ENCODE measurements at regions not wholly inside any gene's neighbourhood (a gene's known extent, or its start where the extent isn't known, plus 50 kb on each side); places are given as distances from the start of the nearest gene placed in this dataset.

DNA sequence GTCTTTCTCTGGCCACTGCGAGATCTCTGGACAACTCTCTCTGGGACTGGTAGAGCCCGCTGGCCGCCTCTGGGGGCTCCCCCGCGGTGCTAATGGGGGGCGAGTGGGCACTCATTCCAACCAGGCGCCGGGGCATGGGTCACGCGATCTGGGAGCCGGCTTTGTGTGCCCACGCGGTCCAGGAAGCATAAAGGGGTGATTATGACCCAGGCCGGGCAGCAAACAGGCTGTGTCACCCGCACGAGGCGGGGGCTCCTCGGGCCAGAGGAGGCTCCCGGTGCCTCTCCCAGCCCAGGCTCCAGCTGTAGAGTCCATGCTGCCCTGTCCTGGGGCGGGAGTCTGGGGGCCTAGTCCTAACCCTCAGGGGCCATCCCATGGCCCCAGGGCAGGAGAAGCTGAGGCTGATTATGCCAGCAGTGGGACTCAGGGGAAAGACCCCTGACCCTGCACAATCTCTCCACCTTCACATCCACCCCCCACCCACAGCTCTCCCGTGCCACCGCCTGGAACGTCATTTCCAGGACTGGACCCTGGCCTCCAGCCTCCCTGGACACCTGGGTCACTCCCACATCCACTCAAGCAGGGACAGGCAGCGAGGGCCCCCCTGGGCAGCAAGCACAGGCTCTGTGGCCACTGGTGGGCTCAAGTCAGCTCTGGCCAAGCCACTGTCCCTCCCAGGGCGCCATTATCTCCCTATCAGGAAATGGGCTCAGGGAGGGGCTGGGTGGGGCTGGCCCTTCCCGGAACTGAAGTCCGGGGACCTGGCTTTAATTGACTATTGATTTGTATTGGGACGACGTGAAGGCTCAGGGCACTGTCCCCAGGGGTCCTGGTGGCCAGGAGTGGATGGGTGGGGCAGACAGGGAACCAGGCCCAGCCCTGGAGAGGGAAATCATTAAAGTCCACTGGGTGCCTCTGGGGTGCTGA, 50.0 kb downstream of the PTPRS start:
- H3K4me1 ChIP-seq: peaks cover 5% of the 10 kb centered on the region
- peaks cover 3% of the 10 kb centered on the region for H3K79me2 ChIP-seq
- H3K36me3 ChIP-seq (ENCODE audit: control insufficient read depth, insufficient read depth, low read length): no peaks in the 10 kb centered on the region
- H3K27ac ChIP-seq: no peak overlapping the region
- H3K4me2 ChIP-seq (ENCODE audit: low read length): no peak overlapping the region
- H3K27me3 ChIP-seq (ENCODE audit: control insufficient read depth, insufficient read depth, low read length): no peaks in the 10 kb centered on the region
- H3K4me3 ChIP-seq (ENCODE audit: low read depth, low read length): no peak overlapping the region
- TF ChIP-seq, protein P1, sequence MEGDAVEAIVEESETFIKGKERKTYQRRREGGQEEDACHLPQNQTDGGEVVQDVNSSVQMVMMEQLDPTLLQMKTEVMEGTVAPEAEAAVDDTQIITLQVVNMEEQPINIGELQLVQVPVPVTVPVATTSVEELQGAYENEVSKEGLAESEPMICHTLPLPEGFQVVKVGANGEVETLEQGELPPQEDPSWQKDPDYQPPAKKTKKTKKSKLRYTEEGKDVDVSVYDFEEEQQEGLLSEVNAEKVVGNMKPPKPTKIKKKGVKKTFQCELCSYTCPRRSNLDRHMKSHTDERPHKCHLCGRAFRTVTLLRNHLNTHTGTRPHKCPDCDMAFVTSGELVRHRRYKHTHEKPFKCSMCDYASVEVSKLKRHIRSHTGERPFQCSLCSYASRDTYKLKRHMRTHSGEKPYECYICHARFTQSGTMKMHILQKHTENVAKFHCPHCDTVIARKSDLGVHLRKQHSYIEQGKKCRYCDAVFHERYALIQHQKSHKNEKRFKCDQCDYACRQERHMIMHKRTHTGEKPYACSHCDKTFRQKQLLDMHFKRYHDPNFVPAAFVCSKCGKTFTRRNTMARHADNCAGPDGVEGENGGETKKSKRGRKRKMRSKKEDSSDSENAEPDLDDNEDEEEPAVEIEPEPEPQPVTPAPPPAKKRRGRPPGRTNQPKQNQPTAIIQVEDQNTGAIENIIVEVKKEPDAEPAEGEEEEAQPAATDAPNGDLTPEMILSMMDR (IDR thresholded peaks at IDR 0.05): no peak
- no peak overlapping the region for H3K9ac ChIP-seq
- no peak overlapping the region for H2AFZ ChIP-seq
- H3K9me3 ChIP-seq (ENCODE audit: control insufficient read depth, low read length): no peaks in the 10 kb centered on the region

GRCh38 chr19:5289060-5289990, 51.3 kb downstream of the PTPRS start:
- Histone ChIP-seq H3K36me3 (ENCODE audit: control insufficient read depth, insufficient read depth, low read length) (no peaks in the 10 kb centered on the region), H2AFZ (no peak overlapping the region), H3K27ac (no peak overlapping the region), H3K27me3 (ENCODE audit: control insufficient read depth, insufficient read depth, low read length) (no peaks in the 10 kb centered on the region), H3K9ac (no peak overlapping the region), H3K79me2 (peaks cover 3% of the 10 kb centered on the region), H3K4me3 (ENCODE audit: low read depth, low read length) (no peak overlapping the region), H3K9me3 (ENCODE audit: control insufficient read depth, low read length) (no peaks in the 10 kb centered on the region), H3K4me1 (peaks cover 5% of the 10 kb centered on the region), H3K4me2 (ENCODE audit: low read length) (no peak overlapping the region)
- TF ChIP-seq, protein P1 (IDR thresholded peaks at IDR 0.05): no peak

GRCh38 chr19:5288347-5288739, 52.3 kb downstream of the PTPRS start:
- TF ChIP-seq, protein P1 (IDR thresholded peaks at IDR 0.05): no peak
- Histone ChIP-seq H3K4me1 (peaks cover 5% of the 10 kb centered on the region), H3K27me3 (ENCODE audit: control insufficient read depth, insufficient read depth, low read length) (no peaks in the 10 kb centered on the region), H3K27ac (no peak overlapping the region), H3K9me3 (ENCODE audit: control insufficient read depth, low read length) (no peaks in the 10 kb centered on the region), H3K4me2 (ENCODE audit: low read length) (no peak overlapping the region), H2AFZ (no peak overlapping the region), H3K36me3 (ENCODE audit: control insufficient read depth, insufficient read depth, low read length) (no peaks in the 10 kb centered on the region), H3K9ac (no peak overlapping the region), H3K4me3 (ENCODE audit: low read depth, low read length) (no peak overlapping the region), H3K79me2 (peaks cover 3% of the 10 kb centered on the region)

DNA sequence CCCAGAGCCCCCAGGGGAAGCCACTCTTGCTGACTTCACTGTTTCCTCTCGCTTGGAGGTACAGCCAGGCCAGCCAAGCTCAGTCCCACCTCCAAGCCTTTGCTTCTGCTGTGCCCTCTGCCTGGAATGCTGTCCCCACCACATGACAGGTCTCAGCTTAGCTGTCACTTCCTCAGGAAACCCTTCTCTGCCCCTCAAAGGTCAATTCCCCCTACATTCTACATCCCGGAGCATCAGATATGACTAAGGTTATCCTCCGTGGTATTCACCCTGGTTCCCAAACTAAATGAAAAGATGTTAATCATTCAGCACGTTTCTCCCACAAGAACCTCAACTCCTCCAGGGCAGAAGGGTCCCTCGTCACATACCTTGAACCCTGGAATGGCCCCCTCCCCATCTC, 53.5 kb downstream of the PTPRS start:
- peaks cover 2% of the 10 kb centered on the region for H3K79me2 ChIP-seq
- H3K36me3 ChIP-seq (ENCODE audit: control insufficient read depth, insufficient read depth, low read length): no peaks in the 10 kb centered on the region
- no peak overlapping the region for H3K4me3 ChIP-seq (ENCODE audit: low read depth, low read length)
- H3K9ac ChIP-seq: no peak overlapping the region
- peaks cover 2% of the 10 kb centered on the region for H3K4me1 ChIP-seq
- H3K27me3 ChIP-seq (ENCODE audit: control insufficient read depth, insufficient read depth, low read length): no peaks in the 10 kb centered on the region
- TF ChIP-seq, protein P1 (IDR thresholded peaks at IDR 0.05): no peak
- no peak overlapping the region for H3K27ac ChIP-seq
- no peaks in the 10 kb centered on the region for H3K9me3 ChIP-seq (ENCODE audit: control insufficient read depth, low read length)
- H3K4me2 ChIP-seq (ENCODE audit: low read length): no peak overlapping the region
- H2AFZ ChIP-seq: no peak overlapping the region

Data from parathyroid adenoma (tissue), 2 donors.